GM19468 (cell line): ENCODE measurements at regions not wholly inside any gene's neighbourhood (a gene's known extent, or its start where the extent isn't known, plus 50 kb on each side); places are given as distances from the start of the nearest gene placed in this dataset.

Source experiments
- ATAC-seq: cut with Tn5 transposase; IDR thresholded peaks from one replicate; pipeline ENCODE4 v1.9.1; 2021; ENCODE audit warnings: mild to moderate bottlenecking, moderate library complexity, moderate number of reproducible peaks; ENCODE audit not compliant: unreplicated experiment; ENCODE audit errors: extremely low read depth

DNA sequence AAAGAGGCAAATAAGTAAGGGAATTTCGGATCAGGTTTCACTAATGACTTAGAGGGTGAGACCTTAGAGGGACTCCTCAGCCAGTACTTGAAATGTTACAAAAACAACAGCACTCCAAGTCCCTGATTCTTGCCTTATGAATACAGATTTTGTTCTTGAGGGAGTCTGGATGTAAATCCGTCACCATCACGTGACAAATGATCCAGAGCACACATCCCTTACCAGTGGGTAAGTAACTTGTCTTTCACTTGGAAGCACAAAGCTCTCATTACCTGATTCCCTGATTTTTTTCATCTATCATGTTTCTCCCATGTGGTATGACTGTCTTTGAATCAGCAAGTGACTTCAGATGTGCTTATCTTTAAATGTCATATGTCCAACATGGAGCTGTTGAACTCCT lies 595.3 kb upstream of the POU3F2 start:
- ATAC-seq: no peak

DNA sequence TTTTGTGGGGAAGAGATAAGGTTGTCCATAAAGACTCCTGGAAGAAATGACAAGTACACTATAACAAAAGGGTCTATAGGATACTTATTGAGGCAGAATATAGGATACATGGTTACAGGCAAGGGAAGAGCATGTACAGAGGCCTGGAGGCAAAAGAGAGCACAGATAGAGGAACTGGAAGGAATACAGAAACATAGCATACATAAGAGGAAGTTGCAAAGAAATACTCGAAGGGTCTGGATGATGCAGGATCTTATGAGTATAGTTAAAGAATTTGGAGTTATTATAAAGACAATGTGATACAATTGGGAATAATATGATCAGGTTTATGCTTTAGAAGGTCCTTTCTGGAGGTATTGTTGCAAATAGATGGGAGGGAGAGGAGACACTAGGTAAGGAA lies 592.7 kb upstream of the POU3F2 start:
- ATAC-seq: no peak

DNA sequence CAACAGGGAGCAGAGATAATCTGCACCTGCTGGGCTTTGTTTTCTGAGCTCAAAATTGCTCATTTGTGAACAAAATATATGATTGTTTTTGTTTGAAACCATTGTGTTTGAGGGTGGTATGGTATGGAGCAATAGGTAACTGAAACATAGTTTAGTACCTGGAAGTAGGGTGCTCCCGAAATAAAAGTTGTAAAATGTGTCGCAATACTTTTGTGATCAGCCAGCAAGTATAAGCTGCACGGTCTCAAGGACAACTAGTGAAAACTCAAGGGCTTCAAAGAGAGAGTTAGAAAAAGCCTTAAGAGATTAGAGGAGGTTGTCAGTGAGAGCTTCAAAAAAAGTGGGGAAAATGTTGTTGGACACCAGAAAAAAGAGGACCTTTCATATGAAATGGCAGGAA lies 579.8 kb upstream of the POU3F2 start:
- ATAC-seq: no peak

DNA sequence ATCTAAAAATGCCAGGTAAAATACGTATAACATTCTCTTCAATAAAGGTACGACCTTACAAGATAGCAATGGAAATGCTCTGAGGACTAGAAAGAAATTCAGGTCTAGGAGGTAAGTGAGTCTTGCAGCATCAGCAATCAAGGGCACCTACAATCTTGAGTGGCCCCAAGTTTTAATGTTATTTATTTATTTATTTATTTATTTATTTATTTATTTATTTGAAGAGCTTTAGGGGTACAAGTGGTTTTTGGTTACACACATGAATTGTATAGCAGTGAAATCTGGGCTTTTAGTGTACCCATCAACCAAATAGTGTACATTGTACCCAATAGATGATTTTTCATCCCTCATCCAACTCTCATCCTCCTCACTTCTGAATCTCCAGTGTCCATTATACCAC lies 574.0 kb upstream of the POU3F2 start:
- no peak for ATAC-seq

DNA sequence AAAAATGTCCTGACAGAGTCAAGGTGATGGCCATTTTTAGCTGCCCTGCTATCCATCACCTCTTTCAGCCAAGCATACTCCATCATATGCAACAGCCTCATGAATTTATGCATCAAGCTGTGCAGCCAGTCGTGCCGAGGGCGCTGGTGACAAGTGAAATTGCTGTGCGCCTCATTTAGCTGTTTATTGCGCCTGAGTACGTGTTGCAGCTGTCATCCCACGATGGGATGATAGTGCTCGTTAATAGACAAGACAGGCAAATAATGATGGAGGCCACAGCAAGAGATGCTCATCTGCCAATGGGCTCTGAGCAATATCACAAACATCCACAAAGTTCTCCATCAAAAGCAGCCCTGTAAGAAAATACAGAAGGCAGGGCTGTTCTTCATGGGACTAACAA lies 562.3 kb upstream of the POU3F2 start:
- no peak for ATAC-seq

DNA sequence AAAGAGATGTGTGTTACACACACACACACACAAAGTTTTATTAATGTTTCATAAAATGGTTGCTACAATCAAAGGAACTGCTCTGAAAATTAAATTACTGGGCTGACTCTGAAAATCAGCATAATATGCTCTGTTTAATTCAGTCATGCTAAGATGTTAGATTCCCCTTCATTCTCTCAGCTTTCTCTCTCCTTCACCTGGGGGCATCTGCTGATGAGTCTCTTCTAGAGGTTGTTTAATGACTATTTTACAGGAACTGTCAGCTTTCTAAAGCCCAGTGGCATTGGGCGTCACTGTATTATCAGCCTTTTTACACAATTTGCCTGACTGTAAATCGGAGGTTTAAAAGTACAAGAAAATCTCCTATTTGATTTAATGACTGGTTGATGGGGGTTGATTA lies 559.7 kb upstream of the POU3F2 start:
- ATAC-seq: no peak

DNA sequence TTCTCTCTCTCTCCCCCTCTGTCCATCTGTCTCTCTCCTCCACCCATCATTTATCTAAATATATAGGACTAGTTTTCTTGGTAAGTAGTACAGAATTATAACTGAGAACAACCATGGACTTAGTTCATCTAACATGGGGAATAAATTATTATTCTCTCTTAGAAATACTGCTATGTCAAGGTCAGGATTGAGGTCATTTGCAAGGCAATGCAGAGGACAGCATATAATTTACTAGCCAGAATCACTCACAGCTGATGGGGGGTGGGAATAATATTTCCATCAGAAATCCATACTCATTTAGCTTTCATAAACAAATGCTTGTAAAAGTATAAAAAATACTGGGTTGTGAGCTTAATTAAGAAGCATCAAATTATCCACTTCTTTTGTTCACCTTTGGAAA lies 553.9 kb upstream of the POU3F2 start:
- ATAC-seq: no peak

DNA sequence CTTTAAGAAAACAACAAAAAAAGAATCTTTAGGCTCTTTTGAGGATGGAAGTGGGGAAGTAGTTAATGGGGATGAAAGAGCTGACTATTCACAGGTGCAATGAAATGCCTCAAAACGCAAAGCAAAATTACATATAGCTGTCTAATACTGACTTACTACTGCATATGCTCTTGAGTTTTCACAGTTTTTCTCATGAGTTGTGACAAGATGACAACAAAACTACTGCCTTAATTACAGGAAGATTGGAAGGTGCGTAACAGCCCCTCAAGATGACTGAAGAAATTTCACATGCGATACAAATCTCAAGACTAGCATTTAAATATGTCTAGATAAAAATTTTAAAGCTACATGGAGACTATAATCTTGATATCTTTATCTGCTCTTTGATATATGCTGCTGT lies 547.8 kb upstream of the POU3F2 start:
- ATAC-seq: no peak

DNA sequence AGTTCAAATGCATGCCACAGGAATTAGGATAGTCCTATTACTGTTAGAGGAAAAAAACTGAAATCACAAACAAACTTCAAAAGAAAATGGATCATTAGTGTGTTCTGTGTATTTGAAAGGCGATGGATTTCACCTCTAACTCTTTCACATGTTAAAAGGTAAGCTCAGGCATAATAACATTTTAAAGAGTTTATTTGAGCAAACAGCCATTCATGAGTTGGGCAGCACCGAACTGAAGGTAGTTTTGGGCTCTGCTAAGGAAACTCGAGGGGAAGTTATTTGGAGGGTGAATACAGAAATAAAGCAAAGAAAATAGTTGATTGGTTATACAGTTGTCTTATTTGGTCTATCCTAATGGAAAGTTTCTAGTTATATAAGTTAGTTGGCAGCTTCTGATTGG lies 546.5 kb upstream of the POU3F2 start:
- ATAC-seq: no peak

DNA sequence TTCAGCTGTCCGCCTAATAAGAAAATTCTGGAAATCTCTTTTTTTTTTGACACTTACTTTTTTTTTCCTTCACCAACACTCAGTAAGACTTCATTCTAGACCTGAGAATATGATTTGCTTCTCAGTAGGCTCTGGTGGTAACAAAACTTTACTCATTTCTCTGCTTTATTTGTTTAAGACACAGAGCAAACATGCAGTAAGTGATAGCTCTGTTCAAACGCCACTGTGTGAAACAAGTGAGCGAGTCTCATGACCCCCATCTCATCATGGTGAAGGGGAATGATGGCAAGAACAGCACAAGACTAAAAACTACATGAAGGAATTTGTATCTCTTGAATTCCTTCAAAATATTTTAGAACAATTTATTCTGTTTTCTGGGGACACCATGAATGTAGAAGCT lies 541.6 kb upstream of the POU3F2 start:
- no peak for ATAC-seq

DNA sequence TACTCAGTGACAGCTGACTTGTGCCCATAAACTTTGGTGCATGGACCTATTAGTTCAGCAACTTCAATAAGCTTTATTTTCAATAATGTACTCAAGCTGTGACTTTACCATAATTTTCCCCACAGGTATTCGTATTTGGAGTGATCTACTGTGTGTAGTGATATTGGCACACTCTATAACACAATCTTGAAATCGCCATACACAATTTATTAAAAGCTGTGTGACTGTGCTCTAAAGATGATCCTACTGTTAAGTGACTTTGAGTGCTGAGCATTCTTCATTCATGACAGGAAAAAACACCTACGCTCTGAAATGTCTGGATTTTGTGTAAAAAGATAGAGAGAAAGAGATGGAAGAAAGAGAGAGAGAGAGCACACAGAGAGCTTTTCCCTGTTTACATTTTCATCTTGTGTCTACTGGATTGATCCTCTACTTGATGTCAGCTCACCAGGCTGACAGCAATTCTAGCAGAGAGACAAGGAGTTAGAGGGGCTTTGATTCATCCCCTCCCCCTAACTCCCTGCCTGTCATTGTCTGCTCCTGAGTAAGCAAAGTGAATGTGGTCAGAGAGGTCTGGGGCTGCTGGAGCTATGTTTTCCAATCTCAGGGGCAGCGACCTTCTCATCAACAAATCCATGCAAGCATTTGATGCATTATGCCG lies 538.7 kb upstream of the POU3F2 start:
- no peak for ATAC-seq

- ATAC-seq: no peak
These were observed 525.8 kb upstream of the POU3F2 start for GRCh38 chr6:98308564-98308963.

DNA sequence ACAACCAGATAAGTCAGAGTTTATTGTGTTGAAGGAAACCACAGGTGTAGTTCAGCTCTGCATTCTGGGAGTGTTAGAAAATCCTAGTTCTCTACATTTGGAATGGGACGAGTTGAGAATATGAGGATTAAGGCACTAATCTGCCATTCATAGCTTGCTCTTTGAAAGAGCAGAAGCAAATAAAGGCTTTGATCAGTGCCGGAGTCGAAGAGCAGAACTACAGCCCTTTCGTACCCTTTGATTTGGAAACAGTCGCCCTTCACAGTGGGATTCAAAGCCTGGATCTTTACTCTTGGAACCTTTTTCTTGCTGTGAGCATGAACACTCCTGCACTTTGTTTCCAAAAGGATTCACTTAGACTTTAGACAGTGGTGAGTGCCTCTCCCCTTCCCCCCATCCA lies 523.9 kb upstream of the POU3F2 start:
- no peak for ATAC-seq

GRCh38 chr6:98323605-98324004 lies 510.8 kb upstream of the POU3F2 start:
- peak; percentile 53 for ATAC-seq

DNA sequence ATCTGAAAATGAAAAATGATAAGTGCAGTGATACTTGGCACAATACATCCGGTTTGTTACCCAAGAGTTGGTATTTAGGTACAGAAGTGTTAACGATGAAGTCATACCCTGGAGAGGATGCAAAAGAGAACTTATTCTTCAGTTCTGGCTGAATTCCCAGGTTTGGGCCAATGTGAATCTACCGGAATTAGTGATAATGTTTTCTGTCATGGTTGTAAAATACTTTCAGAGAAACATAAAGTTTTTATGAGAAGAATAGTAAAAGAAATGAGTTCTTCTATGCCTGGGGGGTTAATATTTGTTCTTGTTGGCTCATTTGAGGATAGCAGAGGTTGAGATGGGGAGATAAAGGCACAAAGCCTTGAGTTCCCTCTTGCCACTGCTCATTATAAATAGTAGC lies 509.9 kb upstream of the POU3F2 start:
- no peak for ATAC-seq

- ATAC-seq: no peak
These were observed 509.0 kb upstream of the POU3F2 start for GRCh38 chr6:98325366-98325765.

- no peak for ATAC-seq
These were observed 501.1 kb upstream of the POU3F2 start for GRCh38 chr6:98333273-98333672.

DNA sequence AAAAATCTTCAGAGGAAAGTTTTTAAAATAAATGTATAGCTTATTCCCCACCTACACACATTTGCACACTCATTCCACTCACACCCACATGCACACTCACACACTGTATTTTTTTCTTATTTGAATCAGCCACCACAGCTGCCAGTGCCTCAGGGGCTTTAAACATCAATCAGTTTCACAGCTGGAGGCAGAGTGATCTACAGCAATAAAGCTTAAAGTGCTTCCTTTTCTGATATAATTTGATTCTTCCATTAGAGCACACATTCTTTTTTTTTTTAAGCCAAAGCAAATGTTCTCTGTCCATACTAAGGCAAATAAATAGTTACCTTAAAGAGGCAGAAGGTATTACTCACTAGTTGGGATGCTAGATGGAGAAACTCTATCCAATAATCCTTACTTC lies 498.8 kb upstream of the POU3F2 start:
- no peak for ATAC-seq

DNA sequence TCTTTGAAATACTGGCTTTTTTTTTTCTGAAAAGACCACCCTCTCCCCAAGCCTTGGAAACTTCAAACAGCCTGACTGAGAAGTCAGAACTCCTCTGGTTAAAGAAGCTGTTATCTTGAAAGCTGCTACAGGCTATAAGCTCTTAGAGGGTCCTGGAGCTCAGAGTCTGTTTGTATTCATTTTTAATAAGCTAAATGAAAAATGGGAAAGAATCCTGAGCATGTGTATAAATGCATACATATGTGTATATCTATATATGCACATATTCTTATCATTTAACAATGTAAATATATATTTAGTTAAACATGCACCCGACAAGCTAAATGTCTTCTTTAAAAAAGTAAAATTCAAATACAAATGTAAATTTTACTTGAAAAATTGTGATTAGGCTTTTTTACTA lies 494.9 kb upstream of the POU3F2 start:
- ATAC-seq: no peak

GRCh38 chr6:98343004-98343403 lies 491.4 kb upstream of the POU3F2 start:
- no peak for ATAC-seq

DNA sequence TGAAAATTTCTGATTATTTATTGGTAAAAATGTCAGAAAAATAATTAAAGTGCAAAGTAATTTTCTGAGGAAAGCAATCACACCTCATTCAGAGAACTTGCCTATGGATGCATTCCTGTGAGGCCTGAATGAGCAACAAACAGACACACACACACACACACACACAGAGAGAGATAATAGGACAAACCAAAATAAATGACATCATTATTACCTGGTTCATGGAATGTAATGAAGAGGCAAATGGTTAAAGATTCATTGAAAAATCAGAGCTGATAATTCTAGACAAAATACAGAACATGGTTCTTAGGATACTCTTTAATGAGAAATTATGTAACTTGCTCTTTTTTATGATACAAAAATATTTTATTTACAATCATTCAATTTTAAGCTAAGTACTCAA lies 490.6 kb upstream of the POU3F2 start:
- ATAC-seq: no peak

DNA sequence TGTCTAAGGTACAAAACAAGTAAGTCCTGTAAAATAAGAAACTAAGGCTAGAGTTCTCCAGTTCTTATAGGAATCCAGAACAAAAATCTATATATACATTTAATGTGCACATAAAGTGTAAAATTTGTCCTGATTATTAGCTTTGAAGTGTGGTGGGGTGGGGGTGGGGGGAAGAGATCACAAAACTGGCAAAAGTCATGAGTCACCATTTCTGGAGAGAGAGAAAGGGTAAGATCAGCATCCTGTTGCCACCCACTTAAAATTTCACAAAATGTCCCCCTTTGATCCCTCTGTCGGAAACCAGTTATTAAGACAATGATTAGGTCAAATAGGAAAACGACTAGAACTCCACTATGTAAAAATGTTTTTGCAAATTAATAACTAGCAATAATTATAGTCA lies 482.0 kb upstream of the POU3F2 start:
- no peak for ATAC-seq

DNA sequence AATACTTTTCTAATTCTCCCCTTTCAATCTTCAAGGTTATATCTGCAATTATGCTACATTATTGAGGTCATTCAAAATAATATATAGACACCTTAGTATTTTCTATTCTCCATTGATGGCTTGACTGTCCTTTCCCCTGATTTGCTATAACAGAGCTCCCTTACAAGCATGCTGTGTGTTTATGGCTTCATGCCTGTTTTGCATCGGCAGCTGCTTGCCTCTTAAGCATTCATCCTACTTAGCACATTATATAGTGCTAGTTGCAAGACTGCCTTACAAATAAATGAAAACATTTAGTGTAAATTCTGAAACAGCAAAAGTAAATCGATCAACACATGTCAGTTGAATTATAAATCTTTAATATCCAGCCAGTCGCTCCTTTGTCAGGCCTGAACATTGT lies 476.2 kb upstream of the POU3F2 start:
- no peak for ATAC-seq
